NCI-H774 (cell line): ENCODE measurements at regions not wholly inside any gene's neighbourhood (a gene's known extent, or its start where the extent isn't known, plus 50 kb on each side); places are given as distances from the start of the nearest gene placed in this dataset.
A peak's percentile ranks its signal among the peaks of the same experiment; 100 is the strongest.

Experiments
- DNase-seq: peaks from one replicate; lab custom pipeline; 2025; lab: John Stamatoyannopoulos, UW

DNA sequence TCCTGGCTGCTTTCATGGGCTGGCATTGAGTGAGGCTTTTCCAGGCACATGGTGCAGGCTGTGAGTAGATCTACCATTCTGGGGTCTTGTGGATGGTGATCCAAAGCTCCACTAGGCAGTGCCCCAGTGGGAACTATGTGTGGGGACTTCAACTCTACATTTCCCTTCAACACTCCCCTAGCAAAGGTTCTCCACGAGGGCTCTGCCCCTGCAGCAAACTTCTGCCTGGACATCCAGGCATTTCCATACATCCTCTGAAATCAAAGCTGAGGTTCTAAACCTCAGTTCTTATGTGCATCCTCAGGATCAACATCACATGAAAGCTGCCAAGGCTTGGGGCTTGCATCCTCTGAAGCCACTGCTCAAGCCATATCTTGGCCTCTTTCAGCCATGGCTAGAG, 282.9 kb upstream of the ZPLD1 start:
- DNase-seq: no peak

DNA sequence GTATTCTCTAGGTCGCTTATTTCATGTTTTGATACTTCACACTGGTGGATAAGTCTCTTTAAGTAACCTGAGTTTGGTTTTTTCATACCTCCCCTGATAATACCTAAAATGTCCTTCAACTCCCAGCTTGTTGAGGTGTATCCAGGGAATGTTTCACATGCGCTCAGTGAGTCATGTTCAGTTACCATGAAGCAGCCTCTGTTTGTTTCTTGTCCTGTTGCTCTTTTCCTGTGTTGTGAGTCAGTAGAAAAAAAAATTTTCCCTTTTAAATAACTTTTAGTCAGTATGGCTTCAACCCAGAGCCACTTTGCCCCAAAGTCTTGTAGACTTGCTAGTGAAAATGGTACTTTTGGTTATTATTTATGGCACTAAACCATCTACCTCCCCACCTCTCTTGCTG, 278.4 kb upstream of the ZPLD1 start:
- DNase-seq: no peak

DNA sequence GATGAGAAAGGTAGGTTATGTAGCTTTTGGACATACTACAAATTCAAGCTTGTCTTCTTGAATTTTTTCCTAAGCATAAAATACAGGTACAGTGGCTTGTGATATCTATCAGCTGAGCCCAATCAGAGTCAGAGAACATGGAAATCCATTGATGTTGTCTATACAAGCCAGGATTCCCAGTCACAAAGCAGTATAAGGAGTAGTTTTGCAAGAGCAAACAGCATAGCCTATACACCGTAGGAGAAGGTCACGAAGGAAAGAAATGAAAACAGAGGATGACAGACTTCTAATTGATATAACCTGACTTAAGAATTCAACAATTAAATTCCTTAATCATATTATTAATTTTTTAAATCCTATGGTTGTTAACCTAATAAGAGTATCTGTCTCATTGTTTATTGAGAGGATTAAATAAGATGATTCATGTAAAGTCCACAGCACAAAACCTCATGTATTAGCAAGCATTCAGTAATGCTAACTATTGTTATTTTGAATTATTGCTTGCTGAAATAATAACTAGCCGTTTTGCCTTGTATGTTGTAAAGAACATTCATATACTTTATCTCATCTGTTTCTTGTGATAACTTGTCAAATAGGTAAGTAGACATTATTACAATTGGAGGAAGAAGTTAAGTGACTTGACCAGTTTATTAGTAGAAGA, 276.6 kb upstream of the ZPLD1 start:
- DNase-seq: no peak

DNA sequence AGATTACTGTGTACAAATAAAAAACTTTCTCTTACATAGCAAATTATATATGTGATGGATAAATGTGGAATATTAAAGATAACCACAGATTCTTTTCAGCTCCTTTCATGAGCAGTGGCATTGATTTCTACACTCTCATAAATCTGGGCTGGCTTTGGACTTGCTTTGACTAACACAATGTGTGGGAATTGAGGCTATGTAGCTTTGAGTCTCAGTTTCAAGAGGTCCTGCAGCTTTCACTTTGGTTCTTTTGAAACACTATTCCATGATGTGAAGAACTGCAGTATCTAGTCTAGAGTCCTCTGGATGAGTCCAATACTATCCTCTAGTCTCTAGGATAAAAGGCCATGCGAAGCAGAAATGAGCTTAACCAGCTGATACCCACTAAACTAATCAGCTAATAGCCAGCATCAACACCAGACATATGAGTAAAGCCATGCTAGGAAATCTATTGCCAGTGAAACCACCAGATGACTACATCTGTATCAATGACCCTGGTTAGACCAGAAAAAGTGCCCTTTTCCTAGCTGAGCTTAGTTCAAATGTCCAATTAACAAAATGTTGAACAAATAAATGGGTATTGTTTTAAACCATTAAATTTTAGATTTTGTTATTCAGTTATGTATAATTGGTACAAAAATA, 274.9 kb upstream of the ZPLD1 start:
- DNase-seq: no peak

DNA sequence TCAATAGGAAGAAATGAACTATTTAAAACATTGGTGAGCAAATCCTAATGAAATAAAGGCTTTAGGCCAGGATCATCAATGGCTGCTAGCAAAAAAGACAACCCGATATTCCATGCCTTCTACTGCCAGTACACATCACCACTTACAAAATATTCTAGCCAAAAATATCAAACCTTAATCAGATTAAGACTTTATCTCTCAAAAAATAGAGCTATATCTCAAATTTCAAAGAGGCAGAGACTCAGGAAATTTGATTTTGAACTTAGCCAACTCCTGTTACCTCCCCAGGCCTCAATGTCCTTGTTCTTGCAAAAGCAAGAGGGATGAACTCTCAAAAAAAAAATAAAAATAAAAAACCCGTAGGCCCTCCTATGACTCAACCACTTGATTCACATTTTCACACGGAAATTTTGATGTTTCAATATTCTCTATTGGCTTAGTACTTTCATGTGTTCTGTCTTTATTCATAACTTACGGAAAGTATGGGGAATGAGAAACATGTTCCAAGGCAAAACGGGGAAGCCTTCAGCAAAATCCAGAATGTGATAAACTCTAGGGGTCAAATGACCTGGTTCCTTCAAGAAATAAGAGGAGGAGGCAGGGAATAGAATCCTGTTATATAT, 273.3 kb upstream of the ZPLD1 start:
- DNase-seq: no peak

DNA sequence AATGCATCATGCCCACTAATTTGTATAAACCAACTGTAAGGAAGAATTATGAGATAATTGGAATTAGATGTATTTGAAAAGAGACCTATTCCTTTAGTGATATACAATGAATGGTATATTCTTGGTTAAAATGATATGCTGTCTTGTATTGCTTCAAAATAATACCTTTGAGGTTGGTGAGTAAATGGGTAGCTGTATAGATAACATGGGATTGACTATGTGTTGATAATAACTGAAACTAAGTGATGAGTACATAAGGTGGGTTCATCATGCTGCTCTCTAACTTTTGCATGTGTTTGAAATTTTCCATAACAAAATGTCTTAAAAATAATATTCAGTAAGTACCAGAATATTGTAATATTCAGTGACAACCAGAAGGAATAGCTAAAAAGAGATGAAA, 272.6 kb upstream of the ZPLD1 start:
- DNase-seq: no peak

DNA sequence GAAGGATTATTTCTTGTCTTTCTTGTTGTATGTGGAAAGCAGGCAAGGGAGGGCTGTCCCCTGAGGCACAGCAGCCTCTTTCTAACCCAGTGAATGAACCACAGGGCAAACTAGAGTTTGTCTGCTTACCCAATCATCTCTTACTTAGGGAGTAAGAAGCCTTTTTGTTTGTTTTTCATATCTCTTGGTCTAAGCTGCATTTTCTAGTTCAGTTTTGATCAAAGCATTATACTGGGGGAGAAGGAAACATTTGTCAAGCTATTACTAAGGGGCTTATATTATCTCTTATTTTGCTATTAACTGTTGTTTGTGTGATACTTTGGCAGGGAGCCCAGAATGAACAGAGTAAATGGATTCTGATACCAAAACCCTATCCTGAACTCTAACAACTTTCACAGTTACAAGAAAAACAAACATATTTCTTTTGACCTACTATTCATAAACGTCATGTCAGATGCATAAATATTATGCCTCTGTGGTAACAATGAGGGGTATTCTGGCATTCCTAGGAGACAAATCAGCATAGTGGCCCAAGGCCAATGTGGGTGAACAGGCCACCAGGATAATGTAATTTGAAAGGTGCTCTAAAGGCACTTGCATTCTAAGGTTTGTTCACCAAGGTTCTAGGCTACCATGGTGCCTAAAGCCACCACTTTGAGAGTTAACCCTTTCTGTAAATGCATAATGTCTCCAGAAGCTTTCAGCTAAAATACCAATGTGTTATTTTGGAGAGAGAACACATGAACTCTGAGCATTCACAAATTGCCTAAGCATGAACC, 271.6 kb upstream of the ZPLD1 start:
- peak; percentile 41 for DNase-seq

DNA sequence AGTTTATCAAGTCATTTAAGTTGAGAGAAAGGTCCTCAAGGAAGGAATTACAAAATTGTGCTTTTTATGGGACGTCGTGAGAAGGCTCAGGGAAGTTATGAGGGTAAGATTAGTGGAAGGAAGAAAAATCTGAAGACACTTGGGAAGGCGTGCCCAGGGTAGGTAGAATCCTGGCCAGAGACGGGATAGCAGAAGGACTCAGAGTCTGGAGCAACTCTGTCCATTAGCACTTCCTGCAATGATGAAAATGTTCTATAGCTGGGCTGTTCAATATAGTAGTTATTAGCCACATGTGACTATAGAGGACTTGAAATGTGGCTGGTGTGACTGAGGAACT, 271.0 kb upstream of the ZPLD1 start:
- no peak for DNase-seq

DNA sequence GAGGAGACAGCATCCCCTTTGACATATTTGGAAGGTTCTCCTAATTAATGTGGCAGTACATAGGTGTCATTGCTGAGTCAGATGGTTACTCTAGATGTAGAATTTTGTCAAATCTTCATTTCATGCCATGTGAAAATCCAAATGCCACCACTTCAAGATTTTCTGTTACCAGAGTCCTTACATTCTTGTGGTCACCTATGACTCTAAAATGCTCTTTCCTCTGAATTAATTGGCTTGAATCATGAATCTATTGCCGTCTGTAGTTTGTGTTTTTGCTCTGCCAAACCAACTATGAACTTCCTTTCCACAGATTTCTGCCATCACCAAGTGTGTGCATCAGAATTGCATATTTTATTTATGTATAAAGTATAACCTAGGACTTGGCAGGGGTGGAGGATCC, 269.4 kb upstream of the ZPLD1 start:
- DNase-seq: no peak

DNA sequence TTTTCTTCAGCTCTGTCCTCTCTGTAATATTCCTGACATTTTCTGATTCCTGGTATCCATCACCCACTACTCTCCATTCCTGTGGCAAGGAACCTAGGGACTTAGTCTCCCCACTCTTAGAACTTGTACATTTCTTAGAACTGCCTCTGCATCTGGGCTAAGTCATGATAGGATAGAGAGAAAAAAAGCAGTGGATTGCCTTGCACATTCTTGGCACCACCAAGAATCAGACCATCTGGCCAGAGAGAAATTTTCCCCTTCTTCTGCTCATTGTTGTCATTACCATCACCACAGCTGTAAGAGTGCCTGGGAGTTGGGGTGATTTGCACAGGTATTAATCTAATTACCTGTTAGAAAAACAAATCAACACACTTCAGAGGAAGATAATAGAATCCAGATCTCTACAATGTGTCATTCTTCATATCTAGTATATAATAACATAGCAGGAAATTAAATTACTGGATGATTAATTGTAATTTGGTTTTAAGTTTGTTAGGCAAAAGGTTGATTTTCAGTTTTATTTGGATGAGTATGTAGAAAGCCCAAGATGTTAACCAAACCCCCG, 264.8 kb upstream of the ZPLD1 start:
- DNase-seq: no peak

DNA sequence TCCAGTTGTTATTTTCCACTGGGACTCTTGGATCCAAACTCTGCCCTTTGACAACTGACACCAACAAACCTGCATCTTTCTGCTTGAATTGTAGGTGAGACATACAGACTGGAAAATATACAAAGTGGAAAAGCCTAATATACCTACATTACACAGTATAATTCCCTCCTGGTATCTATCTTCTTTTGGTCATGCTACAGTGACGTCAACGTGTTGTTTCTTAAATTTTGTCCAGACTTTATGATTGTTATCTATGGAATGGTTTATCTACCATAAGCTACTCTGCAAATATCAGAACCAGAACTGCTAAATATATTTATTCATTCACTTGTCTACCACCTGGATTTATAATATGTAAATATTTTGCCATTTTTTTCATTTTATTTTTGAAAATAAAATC, 264.3 kb upstream of the ZPLD1 start:
- no peak for DNase-seq

DNA sequence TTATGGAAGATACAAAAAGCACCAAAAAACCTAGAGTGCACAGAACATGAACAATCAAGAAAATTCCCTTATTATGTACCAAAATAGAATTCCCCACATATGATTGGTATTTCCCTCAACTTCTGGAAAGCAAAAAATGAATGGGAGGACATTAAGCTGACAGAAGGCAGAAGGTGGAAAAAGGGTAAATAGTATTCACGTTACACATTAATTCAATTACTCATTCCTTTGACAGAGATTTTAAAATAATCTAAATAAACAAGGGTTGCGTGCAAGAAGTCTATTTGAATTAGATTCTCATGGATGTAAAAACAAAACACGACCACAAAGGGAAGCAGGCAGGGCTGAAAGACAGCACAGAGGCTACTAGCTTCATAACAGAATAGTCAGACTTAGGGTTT, 260.5 kb upstream of the ZPLD1 start:
- DNase-seq: no peak

DNA sequence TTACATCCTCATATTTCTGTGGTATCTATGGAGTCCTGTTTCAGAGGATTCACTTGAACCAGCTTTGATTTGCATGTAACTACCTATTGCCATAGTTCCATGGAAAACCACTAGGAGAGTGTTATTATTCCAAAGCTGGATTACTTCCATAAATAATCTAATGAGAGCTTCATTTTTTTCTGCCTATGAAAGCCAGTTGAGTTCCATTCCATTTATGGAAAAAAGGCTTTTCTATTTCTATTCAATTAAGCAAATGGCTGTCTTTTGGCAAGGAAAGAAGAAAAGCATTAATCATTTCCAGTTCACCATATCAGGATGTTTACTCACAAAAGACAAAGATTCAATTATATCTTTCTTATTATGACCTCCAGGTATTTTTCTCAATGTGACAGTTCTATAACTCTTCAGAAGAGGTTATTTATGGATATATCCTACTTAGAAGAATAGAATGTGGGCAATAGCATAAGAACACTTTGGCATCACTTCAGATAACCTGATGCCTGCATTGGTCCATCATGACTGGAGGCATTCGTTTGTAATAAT, 259.9 kb upstream of the ZPLD1 start:
- no peak for DNase-seq

DNA sequence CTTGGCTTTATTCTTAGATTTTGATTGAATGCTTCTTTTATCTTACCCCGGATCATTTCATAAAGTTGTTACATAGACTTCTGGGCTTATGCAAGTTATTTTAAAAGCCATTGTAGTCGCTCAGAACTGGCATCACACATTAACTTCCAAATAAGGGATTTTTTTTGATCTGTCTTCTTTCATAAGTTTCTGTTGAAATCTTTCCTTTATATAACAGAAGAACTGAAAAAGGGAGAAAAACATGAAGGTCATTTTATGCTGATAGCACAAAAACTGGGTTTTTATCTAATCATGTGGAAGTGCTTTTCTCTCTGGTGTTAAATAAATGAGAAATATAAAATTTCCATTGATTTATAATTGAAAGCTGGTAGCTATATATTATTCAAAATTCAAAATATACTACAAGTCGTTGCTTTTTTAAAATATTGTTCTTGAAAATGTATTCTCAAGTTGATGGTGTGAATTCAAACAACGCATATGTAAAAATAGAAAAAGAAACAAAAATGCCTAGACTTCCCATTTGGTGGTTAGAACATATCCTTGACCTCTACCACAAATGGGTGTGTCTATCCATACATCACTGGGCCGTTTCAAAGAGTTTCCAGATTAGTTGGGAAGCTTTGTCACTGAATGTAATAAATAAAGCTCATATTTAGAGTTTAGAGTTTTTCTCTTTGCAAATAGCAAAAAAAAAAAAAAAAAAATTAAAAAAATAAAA, 258.3 kb upstream of the ZPLD1 start:
- DNase-seq: no peak

DNA sequence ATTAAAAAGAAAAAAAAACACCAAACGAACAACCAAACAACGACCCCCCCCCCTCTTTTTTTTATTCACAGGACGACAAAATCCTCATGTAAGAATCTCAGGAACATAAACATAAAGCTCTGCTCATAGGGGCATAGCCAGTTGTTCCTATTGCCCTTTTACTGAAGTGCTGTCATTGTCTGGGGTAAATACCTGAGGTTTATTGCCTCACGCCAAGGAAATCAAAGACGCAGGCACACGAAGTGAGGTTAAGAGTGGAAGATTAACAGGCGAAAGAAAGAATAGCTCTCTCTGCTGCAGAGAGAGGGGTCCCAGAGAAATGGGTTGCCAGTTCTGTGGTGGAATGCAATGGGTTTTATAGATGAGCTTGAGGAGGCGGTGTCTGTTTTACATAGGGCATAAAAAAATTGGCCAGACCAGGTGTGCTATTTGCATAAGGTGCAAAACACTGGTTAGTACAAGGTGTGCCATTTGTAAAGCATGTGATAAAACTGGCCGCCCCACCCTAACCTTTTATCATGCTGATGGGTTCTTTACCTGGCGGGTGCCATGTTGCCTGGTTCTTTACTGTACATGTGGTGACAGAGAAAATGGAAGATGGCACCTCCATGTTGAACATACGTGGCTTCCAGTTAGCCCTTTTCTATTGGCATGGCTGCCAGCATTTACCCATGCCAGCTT, 257.6 kb upstream of the ZPLD1 start:
- no peak for DNase-seq

DNA sequence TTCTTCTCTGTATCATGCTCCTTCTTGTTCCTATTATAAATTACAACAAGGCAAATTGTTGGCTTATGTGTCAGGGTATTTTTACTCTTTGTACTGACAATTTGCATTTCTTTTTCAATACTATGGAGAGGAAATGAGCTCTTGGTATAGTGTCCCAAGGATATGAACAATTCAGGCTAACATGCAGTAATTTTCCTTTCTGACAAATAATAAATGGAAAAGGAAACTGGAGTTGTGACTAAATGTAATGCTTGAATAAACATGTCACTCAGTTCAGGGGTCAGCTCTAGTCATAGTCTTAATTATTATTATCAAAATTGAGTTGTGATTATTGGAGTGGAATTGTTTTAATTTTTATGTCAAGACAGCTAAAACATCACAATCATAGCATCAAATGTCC, 256.0 kb upstream of the ZPLD1 start:
- DNase-seq: no peak

DNA sequence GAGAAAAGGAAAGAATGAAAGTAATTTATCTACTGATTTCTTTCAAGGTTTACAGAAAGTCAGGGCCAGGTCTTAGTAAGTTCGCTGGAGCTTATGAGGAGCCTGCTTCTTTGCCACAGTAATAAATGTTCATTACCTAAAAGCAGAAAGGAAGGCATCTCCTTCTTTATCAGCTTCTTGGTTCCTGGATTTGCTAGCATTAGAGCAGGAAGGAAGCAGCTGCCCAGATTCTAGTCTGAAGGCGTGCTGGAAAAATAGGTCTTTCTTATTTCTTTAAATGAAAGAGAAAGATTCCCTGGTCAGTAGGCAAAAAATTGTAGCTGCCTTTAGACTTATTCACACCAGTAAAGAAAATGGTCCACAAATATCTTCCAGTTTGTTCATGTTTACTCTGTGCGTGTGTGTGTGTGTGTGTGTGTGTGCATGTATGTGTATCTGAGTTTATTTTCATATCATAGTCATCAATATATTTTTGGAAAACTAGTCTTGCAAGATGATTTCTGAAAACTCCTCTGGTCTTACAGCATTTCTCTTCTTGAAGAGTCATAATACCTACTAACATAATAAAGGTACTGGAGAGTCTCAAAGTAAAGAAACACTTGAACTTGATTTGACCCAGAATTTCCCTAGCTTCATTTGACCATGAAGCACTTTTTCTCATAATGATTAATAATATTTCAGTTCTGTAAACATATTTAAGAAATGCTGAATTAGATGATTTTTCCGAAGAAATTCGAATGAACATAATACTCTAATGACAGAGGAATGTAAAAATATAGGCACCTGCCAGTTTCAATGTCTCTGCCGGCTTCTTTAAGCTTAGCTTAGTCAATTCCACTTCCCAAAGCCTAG, 255.3 kb upstream of the ZPLD1 start:
- no peak for DNase-seq

DNA sequence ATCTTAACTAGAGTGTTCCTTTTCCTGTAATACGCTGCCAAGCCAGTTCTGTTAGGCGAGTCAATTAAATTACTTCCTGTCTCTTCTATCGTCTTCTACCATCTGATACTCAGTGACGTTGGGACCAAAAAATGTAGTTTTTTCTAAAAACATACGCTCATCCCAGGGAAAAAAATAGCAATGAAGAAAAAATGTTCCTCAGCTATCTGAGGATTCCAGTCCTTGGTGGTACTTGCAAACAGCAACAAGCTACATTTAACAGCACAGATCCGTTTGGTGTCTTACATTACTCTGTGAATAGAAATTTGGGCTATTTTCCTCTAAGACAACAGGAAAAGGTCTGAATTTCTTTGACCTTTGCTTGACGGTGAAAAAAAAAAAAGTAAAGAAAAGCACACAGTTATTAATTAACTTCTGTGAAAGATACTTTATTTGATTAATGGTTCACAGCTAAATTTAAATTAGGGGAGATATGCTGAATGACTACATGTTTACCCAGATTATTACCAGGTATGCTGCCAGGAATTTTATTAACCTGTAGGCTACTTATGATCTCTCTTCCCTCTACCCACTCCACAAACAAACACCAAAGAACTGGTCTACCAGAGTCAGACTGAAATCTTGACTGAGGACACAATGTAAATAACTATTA, 254.4 kb upstream of the ZPLD1 start:
- DNase-seq: no peak

DNA sequence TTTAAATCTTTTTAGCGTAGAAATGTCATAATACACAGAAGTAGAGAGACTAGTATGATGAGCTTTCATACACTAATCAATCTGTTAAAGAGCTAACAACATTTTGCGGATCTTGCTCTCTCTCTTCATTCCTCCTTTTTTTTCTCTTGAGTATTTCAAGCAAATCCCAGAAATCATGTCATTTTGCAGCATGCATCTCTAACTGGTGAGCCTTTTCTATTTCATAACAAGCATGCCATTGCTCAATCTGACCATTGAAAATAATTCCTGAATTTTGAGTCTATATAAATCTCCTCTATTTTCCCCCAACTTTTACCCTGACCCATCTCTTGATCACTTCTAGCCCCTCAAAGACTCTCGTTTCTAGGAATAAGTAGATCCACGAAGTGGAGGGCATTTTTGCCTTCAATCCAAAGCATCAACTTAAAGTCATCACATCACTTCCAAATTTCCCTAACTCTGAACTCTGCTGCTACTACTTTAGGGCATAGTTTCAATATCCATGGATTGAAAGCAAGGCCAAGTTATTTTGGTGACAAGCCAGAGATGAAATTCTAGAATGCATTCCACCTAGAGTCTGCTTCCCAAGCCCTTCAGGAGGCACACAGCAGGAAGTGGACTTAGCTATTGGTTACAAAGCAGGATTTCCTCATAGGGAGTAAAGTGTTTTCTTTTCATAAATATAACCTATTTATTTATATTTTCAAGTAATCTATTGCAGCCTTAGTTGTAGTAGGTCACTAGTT, 253.5 kb upstream of the ZPLD1 start:
- DNase-seq: no peak
